ENCODE measurements at regions not wholly inside any gene's neighbourhood (a gene's known extent, or its start where the extent isn't known, plus 50 kb on each side); places are given as distances from the start of the nearest gene placed in this dataset.

- intact Hi-C loops (cut with DNase I): no loop called here
- H3K36me3 ChIP-seq (ENCODE audit: insufficient read depth in 1 of 2, low read depth in 1 of 2): no peaks in the 10 kb centered on the region
- ATAC-seq: no peak
- no peaks in the 10 kb centered on the region for H3K4me1 ChIP-seq
- DNase-seq: no peak
- no peaks in the 10 kb centered on the region for H3K9me3 ChIP-seq
- H3K27ac ChIP-seq: no peak overlapping the region
- 99 to 100% (median 100%) methylated on average over 1 of the region's 1 CpG for WGBS, 3 donors
- no peaks in the 10 kb centered on the region for H3K27me3 ChIP-seq (ENCODE audit: insufficient read depth in 3 of 3, low read length in 2 of 3)
- no peak overlapping the region for H3K4me3 ChIP-seq
- no peak for TF ChIP-seq CTCF (IDR thresholded peaks at IDR 0.05)
Observed at GRCh38 chr2:217505303-217505702, 497.5 kb downstream of the TNS1 start.

GRCh38 chr2:217501887-217502286 is 500.9 kb downstream of the TNS1 start:
- DNase-seq (no peak), ATAC-seq (no peak)
- H3K4me1 ChIP-seq: no peaks in the 10 kb centered on the region
- no peaks in the 10 kb centered on the region for H3K9me3 ChIP-seq
- H3K4me3 ChIP-seq: no peak overlapping the region
- intact Hi-C loops (cut with DNase I): no loop called here
- no peaks in the 10 kb centered on the region for H3K36me3 ChIP-seq (ENCODE audit: insufficient read depth in 1 of 2, low read depth in 1 of 2)
- WGBS, 3 donors: 81 to 89% (median 86%) methylated on average over 2 of the region's 2 CpGs
- H3K27ac ChIP-seq: no peak overlapping the region
- no peaks in the 10 kb centered on the region for H3K27me3 ChIP-seq (ENCODE audit: insufficient read depth in 3 of 3, low read length in 2 of 3)
- TF ChIP-seq CTCF (IDR thresholded peaks at IDR 0.05): no peak

GRCh38 chr2:217497843-217498377 is 504.9 kb downstream of the TNS1 start:
- Histone ChIP-seq H3K9me3 (no peaks in the 10 kb centered on the region), H3K4me3 (no peak overlapping the region), H3K27ac (no peak overlapping the region), H3K4me1 (no peaks in the 10 kb centered on the region), H3K36me3 (ENCODE audit: insufficient read depth in 1 of 2, low read depth in 1 of 2) (no peaks in the 10 kb centered on the region), H3K27me3 (ENCODE audit: insufficient read depth in 3 of 3, low read length in 2 of 3) (no peaks in the 10 kb centered on the region)
- intact Hi-C loops (cut with DNase I): no loop called here
- no peak for TF ChIP-seq CTCF (IDR thresholded peaks at IDR 0.05)
- WGBS, 3 donors: 50 to 72% (median 50%) methylated on average over 3 of the region's 3 CpGs
- DNase-seq: no peak
- no peak for ATAC-seq

- no peaks in the 10 kb centered on the region for H3K36me3 ChIP-seq (ENCODE audit: insufficient read depth in 1 of 2, low read depth in 1 of 2)
- no peaks in the 10 kb centered on the region for H3K27me3 ChIP-seq (ENCODE audit: insufficient read depth in 3 of 3, low read length in 2 of 3)
- H3K4me3 ChIP-seq: no peak overlapping the region
- intact Hi-C loops (cut with DNase I): no loop called here
- H3K27ac ChIP-seq: no peak overlapping the region
- H3K9me3 ChIP-seq: no peaks in the 10 kb centered on the region
- no peaks in the 10 kb centered on the region for H3K4me1 ChIP-seq
- DNase-seq (no peak), ATAC-seq (no peak)
- WGBS, 3 donors: 91 to 98% (median 98%) methylated on average over 4 of the region's 4 CpGs
- no peak for TF ChIP-seq CTCF (IDR thresholded peaks at IDR 0.05)
Observed at GRCh38 chr2:217494557-217494956, 508.2 kb downstream of the TNS1 start.

- H3K4me1 ChIP-seq: no peaks in the 10 kb centered on the region
- no peak for TF ChIP-seq CTCF (IDR thresholded peaks at IDR 0.05)
- ATAC-seq (no peak), DNase-seq (no peak)
- no peak overlapping the region for H3K4me3 ChIP-seq
- H3K27ac ChIP-seq: no peak overlapping the region
- H3K27me3 ChIP-seq (ENCODE audit: insufficient read depth in 3 of 3, low read length in 2 of 3): no peaks in the 10 kb centered on the region
- no peaks in the 10 kb centered on the region for H3K36me3 ChIP-seq (ENCODE audit: insufficient read depth in 1 of 2, low read depth in 1 of 2)
- intact Hi-C loops (cut with DNase I): no loop called here
- 59 to 86% (median 64%) methylated on average over 2 of the region's 2 CpGs for WGBS, 3 donors
- no peaks in the 10 kb centered on the region for H3K9me3 ChIP-seq
Observed at GRCh38 chr2:217491271-217491670, 511.5 kb downstream of the TNS1 start.

All from psoas muscle (tissue), 7 donors.